K562 (cell line): ENCODE measurements at regions not wholly inside any gene's neighbourhood (a gene's known extent, or its start where the extent isn't known, plus 50 kb on each side); places are given as distances from the start of the nearest gene placed in this dataset.

Experiments
- EP300 ChIP-seq: IDR thresholded peaks from 2 replicates; pipeline ENCODE4 v1.6.1; 2012; ENCODE audit warnings: low read length, improper control_type of control experiment
- EZH2 ChIP-seq: IDR thresholded peaks from 2 replicates; pipeline ENCODE4 v1.6.1; 2012; ENCODE audit warnings: low read depth, mild to moderate bottlenecking, inconsistent platforms, low read length, borderline replicate concordance
- HMGXB4 ChIP-seq: sonication (generic); formaldehyde crosslinking; IDR thresholded peaks from 2 replicates; pipeline ENCODE4 v1.8.1; 2023; ENCODE audit warnings: mild to moderate bottlenecking, missing genetic modification reagents
- POLR2A ChIP-seq: fragments of 450-650 bp; conservative IDR thresholded peaks from 2 replicates; pipeline ENCODE4 v1.6.1; 2016

- TF ChIP-seq EP300 (no peak), HMGXB4 (CRISPR knock-in tag) (no peak), EZH2 (no peak), POLR2A (no peak)
Measured at GRCh38 chr20:60490217-60491050, 532.2 kb downstream of the CDH26 start.
